ENCODE measurements at regions not wholly inside any gene's neighbourhood (a gene's known extent, or its start where the extent isn't known, plus 50 kb on each side); places are given as distances from the start of the nearest gene placed in this dataset.
"Not testable (repeated sequence)": the region's sequence is repeated elsewhere in the genome, so short reads cannot be mapped to it uniquely, and the experiment has no call there.

- peak; percentile 28; the same call in 1 of the 3 replicates for ATAC-seq
- no peak for TF ChIP-seq ZFP3 (CRISPR knock-in tag; IDR thresholded peaks at IDR 0.05)
- TF ChIP-seq ZNF565 (CRISPR knock-in tag; conservative IDR thresholded peaks at IDR 0.05; ENCODE audit: low read depth) = no peak
- no peak for TF ChIP-seq ZNF70 (CRISPR knock-in tag; IDR thresholded peaks at IDR 0.05)
- no peak for TF ChIP-seq ZNF8 (CRISPR knock-in tag; IDR thresholded peaks at IDR 0.05)
- TF ChIP-seq POU6F1 (CRISPR knock-in tag; IDR thresholded peaks at IDR 0.05; ENCODE audit: borderline replicate concordance, low read depth) = no peak
- no peak for TF ChIP-seq TSHZ2 (CRISPR knock-in tag; IDR thresholded peaks at IDR 0.05)
Observed at GRCh38 chr4:20065952-20066351, 185.8 kb upstream of the SLIT2 start.

GRCh38 chr4:20062857-20063256 lies 188.8 kb upstream of the SLIT2 start:
- ATAC-seq = not testable (repeated sequence)

- TF ChIP-seq SNAI2 (CRISPR knock-in tag; IDR thresholded peaks at IDR 0.05) (no peak), PATZ1 (CRISPR knock-in tag; IDR thresholded peaks at IDR 0.05; ENCODE audit: borderline replicate concordance) (no peak), CSDC2 (CRISPR knock-in tag; IDR thresholded peaks at IDR 0.05) (no peak), ZNF565 (CRISPR knock-in tag; conservative IDR thresholded peaks at IDR 0.05; ENCODE audit: low read depth) (no peak), RARB (CRISPR knock-in tag; IDR thresholded peaks at IDR 0.05) (no peak), ZC3H10 (CRISPR knock-in tag; IDR thresholded peaks at IDR 0.05) (no peak), ZFP30 (CRISPR knock-in tag; IDR thresholded peaks at IDR 0.05) (no peak), TSHZ2 (CRISPR knock-in tag; IDR thresholded peaks at IDR 0.05) (no peak), PPARA (CRISPR knock-in tag; IDR thresholded peaks at IDR 0.05; ENCODE audit: borderline replicate concordance) (no peak), ZNF70 (CRISPR knock-in tag; IDR thresholded peaks at IDR 0.05) (no peak), ISL1 (CRISPR knock-in tag; IDR thresholded peaks at IDR 0.05) (no peak)
- no peak for ATAC-seq
Observed at GRCh38 chr4:20062054-20062453, 189.7 kb upstream of the SLIT2 start.

GRCh38 chr4:20050768-20051167 lies 200.9 kb upstream of the SLIT2 start:
- TF ChIP-seq CREB5 (CRISPR knock-in tag; IDR thresholded peaks at IDR 0.05; ENCODE audit: low read depth) (no peak), PPARA (CRISPR knock-in tag; IDR thresholded peaks at IDR 0.05; ENCODE audit: borderline replicate concordance) (no peak), CSRNP3 (CRISPR knock-in tag; IDR thresholded peaks at IDR 0.05) (no peak)

More at GRCh38 chr4:20050768-20051167, 200.9 kb upstream of the SLIT2 start:
- no peak for ATAC-seq

Data from SK-N-SH treated with all-trans-retinoic acid at 6 μM for 48 hours (cell line).